ENCODE measurements at regions not wholly inside any gene's neighbourhood (a gene's known extent, or its start where the extent isn't known, plus 50 kb on each side); places are given as distances from the start of the nearest gene placed in this dataset.

DNA sequence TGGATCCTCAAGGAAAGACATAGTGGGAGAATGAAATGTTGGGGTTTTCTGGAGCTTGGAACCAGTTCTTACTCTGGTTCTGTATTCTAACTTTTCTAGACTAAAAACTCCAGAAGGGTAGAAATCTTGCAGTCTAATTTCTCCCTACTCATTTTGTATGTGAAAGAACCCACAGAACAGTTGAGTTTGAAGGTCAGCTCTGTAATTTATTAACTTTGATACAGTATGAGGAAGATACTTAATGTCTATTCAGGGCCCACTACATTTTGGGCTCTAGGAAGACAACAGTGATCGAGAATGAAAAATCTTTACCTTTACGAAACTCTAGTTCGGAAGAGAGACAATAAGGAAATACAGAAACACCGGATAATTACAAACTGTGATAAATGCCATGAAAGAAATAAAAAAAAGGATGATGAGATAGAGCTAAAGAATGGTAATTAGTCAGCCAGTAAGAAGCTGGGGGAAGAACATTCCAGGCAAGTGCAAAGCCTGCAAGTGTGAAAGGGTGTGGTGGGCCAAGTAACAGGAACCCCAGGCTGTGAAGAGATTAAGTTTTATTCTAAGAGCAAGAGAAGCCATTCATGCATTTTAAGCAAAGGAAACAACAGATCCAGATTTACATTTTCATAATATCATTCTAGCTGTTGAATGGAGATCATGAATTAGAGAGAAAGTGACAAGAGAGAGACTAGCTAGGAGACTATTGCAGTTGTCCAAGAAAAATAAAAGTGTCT is 159.9 kb upstream of the HMCN1 start:
- DNase-seq: no peak

- no peak for DNase-seq
These were observed 160.5 kb upstream of the HMCN1 start for GRCh38 chr1:185573677-185574076.

DNA sequence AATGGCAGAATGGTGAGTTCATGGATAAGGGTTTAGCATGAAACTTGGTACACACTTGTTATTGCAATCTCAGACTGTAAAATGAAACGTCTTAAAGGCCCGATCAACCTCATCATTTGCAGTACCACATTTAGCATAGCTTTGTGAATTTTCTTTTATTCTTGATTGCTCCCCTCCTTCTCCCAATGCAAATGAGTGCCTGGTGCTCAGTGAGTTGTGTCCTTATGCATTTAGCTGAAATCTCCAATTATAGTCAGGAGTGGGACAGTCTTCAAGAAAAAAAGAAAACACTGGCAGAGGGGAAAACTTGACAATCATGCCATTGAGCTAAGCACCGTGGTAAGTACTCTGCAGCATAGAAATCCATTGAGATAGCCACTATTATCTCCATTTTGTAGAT is 161.0 kb upstream of the HMCN1 start:
- no peak for DNase-seq

DNA sequence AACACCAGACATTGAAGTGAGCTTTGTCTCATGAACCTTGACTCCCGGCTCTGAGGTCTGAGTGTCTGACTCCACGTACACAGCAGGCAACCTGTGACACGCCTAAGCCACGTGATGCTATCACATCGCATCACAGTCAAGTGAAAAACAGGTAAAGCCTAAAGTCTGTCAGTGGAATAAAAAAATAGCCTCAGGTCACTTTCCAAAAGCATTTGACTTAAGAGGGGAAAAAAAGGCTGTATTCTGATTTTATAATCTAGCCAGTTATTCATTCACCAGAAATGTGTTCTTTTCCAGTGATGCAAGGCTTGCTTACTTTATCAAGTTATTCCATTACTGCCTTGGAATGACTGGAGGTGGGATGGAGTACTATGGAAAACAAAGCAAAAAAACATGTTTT is 163.2 kb upstream of the HMCN1 start:
- DNase-seq: peak in 1 of 6 experiments; percentile 15

DNA sequence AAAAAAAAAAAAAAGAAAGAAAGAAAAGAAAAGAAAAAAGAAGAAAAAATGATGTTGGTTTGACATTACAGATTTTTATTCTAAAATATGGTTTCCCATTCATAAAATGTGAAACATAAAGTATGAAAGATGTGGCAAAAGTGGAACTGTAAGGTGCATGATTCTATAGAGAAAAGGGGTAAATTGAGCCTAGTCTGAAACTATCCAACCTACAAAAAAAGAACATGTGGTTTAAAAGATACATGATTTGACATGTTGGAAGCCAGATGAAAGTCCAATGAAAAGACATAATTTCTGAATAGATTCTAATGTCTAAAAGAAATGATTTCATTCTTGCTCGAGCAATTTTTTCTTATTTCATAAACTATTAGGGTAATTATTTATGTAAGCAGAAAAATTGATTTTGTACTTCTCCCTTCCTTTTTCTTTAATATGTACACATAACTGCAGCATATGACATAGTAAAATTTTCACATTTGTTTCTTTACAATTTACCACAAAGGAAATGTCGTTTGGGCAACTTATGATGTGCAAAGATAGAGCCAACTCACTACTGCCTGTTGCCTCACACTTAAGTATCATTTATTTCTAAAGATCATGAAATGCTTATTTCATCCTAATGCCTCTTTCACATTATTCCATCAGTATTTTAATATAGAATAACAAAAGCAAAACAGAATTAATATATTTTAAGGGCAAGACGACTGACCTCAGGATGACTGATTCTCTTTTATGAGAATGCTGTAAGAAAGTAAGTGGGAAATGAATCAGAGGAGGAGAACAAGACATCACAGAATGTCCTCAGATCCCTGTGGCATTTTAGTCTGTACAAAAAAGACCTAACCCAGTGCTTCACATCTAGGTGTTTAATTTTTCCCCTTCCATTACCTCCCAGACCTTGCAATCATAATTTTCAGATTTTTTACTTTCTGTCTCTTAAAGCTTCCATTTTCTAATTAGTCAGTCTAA is 165.8 kb upstream of the HMCN1 start:
- DNase-seq: peak in 2 of 6 experiments; percentile 16 to 50

- no peak for DNase-seq
These were observed 166.8 kb upstream of the HMCN1 start for GRCh38 chr1:185567440-185567839.

DNA sequence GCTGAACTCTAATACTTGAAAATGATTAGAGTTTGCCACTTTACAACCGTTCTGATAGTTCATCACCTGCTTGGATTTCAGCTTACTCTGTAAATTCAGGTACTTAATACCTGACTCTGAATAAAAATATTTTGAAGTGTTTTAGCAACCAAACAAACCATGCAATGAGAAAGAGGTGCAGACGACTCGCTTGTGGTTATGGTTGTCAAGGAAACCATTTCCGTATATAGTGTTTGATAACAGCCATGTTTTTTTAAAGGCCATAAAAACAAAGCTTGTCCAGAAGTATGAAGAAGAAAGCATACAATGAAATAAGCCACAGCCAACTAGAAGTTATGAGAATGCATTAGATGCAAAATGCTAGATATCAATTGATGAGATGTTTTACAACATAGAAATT is 167.2 kb upstream of the HMCN1 start:
- DNase-seq: peak in 5 of 6 experiments; percentile 37 to 92 (median 92)

DNA sequence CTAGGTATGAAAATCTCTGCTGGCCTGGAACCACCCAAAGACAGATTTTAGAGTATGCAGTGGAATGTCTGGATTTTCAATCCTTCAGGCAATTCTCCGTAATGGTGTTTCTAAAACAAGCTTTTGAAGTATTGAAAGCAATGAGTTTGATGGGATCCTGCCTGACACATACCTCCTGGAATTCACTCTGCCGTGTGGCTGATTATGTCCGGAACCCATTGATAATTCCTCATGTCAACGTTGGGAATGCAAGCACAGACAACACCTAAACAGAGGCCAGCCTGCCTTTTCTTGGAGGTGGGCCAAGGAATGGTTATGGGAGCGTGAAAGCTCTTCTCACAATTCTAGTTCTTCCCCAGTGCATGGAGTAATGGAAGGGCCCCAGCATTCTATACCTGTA is 168.9 kb upstream of the HMCN1 start:
- DNase-seq: no peak

GRCh38 chr1:185564816-185565215 is 169.4 kb upstream of the HMCN1 start:
- no peak for DNase-seq

DNA sequence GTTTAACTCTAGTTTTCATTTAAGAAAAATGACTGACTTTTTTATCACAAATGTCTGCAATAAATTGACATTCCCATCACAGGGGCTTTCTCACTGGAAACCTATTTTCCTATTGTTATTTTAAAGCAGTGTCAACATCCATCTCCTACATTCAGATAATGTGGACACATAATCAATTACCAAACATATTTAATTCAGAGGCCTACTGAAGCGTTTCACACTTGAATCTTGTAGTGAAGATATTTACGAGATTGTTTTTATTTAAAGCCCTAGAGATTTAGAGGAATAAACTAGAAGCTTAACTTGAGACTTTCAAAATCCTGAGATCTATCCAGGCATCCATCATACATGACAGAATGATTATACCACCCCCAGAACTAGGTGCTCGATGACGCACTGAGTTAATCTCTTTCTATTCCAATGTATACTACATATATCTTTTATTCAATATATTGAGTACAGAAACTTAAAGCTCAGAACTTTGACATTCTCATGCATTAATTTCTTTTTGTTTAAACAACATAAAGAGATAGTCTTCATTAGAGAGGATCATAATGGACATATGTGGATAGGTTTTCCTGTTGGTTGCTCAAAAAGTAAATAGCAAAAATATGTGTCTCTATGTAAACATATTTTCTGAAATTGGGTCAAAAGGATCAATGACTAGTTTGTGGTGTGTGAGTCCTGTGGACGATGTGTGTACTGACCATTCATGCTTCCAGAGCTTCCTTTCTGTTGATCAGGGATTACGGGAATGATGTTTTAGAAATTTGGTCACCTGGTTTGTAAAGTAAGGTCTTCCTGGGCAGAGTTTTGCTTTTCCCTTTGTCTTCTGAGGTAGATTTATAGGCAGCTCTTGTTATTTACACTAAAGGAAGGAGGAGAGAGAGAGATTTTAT is 171.5 kb upstream of the HMCN1 start:
- DNase-seq: no peak

DNA sequence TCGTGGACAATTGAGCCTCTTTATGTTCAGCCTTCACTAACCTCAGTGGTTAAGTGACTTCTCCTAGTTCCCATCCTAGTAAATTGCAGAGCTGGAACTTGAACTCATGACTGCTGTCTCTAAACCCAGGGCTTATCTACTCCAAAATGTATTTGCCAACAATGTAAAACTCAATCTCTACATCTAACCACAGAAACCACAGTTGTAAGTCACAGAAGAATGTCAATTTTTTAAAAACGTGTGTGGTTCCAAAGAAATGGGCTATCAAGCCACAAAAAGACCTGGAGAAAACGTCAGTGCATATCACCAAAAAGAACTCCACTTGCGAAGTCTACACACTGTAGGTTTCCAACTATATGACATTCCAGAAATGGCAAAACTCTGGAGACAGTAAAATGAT is 172.6 kb upstream of the HMCN1 start:
- peak in 3 of 6 experiments; percentile 45 to 60 (median 57) for DNase-seq

- peak in 1 of 6 experiments; percentile 6 for DNase-seq
These were observed 173.4 kb upstream of the HMCN1 start for GRCh38 chr1:185560760-185561159.

- DNase-seq: peak in 2 of 6 experiments; percentile 13 to 43
These were observed 174.4 kb upstream of the HMCN1 start for GRCh38 chr1:185559684-185560331.

DNA sequence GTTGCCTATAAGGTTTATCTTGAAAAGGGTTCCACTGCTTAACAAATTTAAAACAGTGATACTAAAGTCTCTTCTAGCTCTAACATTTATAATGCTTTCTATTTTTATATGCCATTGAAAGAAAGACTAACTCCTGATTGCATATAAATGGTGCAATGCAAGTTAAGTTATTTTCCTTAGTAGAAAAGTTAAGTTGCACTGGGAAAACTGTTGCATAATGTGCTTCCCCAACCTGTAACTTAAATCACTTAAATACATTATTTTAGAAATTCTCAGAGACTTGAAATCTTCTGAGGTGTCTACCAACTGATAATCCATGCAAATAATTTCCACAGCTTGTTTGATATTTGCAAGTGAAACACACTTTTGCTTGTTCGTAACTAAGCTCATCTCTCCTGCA is 175.0 kb upstream of the HMCN1 start:
- DNase-seq: no peak

- no peak for DNase-seq
These were observed 177.6 kb upstream of the HMCN1 start for GRCh38 chr1:185556561-185556960.

- DNase-seq: no peak
These were observed 178.4 kb upstream of the HMCN1 start for GRCh38 chr1:185555743-185556142.

DNA sequence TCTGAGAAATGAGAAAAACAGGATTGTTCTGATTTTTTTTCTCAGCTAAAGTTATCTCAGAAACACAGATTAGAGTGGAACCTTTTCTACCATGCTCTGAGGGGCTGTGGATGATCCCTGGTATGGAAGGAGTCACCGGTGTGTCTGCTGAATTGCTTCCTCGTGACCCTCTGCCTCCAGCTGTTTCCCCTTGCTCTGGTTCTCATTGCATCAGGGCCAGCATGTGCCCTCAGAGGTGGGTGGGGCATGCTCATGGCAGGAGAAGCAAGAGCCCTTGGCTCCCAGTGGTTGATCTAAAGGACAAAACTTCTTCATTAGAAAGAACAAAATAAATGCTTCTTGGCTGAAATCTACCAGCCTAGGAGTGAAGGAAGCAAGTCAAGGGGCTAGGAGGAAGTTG is 183.2 kb upstream of the HMCN1 start:
- DNase-seq: no peak

DNA sequence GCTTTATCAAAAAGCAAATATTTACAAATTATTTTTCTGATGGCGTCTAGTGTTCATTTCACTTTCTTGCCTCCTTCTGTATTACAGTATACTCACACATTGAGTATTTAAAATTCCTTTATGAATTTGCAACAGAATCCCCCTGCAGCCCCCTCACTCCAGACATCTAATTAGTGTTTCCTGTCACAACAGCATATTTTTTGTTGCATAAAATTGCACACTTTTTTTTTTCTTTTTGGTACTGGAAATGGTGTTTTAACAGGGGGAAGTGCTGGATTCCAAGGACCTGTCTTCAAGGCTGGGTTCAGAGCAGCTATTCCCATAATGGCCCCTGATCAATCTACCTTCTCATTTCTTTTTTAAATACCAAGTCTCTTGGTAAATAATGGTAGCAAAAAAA is 184.3 kb upstream of the HMCN1 start:
- DNase-seq: no peak

DNA sequence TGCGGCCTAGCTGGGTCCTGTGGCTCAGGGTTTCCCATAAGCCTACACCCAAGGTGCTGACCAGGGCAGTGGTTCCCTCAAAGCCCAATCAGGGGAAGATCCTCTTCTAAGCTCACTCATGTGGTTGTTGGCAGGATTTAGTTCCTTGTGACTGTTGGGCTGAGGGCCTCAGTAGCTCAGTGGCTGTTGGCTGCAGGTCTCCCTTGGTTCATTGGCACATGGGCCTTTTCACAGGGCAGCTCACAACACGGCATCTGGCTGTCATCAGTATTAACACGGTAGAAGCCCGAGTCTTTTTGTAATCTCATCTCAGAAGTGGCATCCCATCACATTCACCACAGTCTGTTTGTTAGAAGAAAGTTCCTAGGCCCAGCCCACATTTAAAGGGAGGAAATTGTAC is 188.2 kb upstream of the HMCN1 start:
- no peak for DNase-seq

DNA sequence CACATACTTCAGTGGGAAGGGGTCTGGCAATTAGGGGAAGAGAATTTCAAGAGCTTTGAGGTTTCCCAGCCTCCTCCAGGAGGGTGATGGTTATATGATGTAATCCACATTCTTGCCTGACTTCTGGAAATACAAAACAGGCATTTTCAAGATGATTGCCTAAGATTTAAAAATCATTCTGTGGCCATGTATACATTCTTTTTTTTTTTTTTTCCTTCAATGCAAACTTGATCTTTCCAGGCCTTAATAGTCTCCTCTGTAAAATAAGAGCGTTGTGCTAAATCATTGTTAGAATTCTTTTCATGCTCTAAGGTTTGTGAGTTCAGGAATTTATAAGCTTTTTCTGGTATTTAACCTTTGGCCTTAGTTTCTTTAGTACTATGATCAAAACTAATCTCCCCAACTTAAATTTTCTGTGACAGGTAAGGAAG is 192.3 kb upstream of the HMCN1 start:
- DNase-seq: no peak

- no peak for DNase-seq
These were observed 193.9 kb upstream of the HMCN1 start for GRCh38 chr1:185540295-185540694.

DNA sequence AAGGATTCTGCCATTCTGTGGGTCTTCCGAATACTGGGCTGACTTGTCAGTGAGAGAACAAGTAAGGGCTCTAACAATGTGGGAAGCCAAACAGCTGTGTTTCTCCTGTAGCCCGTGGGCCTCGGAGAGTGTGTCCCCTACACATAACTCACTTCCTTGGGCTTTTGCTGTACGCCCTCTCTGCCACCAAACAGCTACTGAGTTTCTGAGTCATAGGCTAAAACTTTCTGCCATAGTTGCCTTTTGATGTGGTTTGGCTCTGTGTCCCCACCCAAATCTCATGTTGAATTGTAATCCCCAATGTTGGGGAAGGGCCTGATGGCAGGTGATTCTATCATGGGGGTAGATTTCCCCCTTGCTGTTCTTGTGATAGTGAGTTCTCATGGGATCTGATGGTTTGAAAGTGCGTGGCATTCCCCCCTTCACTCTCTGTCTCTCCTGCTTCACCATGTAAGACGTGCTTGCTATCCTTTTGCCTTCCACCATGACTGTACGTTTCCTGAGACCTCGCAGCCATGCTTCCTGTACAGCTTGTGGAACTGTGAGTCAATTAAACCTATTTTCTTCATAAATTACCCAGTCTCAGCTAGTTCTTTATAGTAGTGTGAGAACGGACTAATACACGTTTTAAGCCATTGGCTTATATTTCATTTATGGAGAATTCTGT is 194.8 kb upstream of the HMCN1 start:
- DNase-seq: no peak

Data from stimulated activated naive CD4-positive, alpha-beta T cell (primary cell).